ENCODE measurements at regions not wholly inside any gene's neighbourhood (a gene's known extent, or its start where the extent isn't known, plus 50 kb on each side); places are given as distances from the start of the nearest gene placed in this dataset.

- TF ChIP-seq CTCF (IDR thresholded peaks at IDR 0.05 in 8 of 11, conservative IDR thresholded peaks at IDR 0.05 in 3 of 11) (peak in 2 of 11 experiments; percentile 12 to 21), POLR2A (IDR thresholded peaks at IDR 0.05) (no peak)
Observed at GRCh38 chr14:59127437-59127732, 61.1 kb upstream of the DAAM1 start.
